ENCODE measurements at regions not wholly inside any gene's neighbourhood (a gene's known extent, or its start where the extent isn't known, plus 50 kb on each side); places are given as distances from the start of the nearest gene placed in this dataset.

GRCh38 chr19:30160426-30160825 lies 211.8 kb upstream of the ZNF536 start:
- Histone ChIP-seq H3K27ac (no peak overlapping the region), H3K27me3 (peaks cover 0 to 16% of the 10 kb centered on the region in 2 donors), H3K36me3 (no peaks in the 10 kb centered on the region), H3K4me1 (no peaks in the 10 kb centered on the region), H3K4me3 (no peak overlapping the region), H3K9me3 (no peaks in the 10 kb centered on the region)
- DNase-seq = no peak
- TF ChIP-seq, protein P1, sequence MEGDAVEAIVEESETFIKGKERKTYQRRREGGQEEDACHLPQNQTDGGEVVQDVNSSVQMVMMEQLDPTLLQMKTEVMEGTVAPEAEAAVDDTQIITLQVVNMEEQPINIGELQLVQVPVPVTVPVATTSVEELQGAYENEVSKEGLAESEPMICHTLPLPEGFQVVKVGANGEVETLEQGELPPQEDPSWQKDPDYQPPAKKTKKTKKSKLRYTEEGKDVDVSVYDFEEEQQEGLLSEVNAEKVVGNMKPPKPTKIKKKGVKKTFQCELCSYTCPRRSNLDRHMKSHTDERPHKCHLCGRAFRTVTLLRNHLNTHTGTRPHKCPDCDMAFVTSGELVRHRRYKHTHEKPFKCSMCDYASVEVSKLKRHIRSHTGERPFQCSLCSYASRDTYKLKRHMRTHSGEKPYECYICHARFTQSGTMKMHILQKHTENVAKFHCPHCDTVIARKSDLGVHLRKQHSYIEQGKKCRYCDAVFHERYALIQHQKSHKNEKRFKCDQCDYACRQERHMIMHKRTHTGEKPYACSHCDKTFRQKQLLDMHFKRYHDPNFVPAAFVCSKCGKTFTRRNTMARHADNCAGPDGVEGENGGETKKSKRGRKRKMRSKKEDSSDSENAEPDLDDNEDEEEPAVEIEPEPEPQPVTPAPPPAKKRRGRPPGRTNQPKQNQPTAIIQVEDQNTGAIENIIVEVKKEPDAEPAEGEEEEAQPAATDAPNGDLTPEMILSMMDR (IDR thresholded peaks at IDR 0.05) = no peak
- ATAC-seq = no peak
- intact Hi-C loops (cut with DNase I) = no loop called here

DNA sequence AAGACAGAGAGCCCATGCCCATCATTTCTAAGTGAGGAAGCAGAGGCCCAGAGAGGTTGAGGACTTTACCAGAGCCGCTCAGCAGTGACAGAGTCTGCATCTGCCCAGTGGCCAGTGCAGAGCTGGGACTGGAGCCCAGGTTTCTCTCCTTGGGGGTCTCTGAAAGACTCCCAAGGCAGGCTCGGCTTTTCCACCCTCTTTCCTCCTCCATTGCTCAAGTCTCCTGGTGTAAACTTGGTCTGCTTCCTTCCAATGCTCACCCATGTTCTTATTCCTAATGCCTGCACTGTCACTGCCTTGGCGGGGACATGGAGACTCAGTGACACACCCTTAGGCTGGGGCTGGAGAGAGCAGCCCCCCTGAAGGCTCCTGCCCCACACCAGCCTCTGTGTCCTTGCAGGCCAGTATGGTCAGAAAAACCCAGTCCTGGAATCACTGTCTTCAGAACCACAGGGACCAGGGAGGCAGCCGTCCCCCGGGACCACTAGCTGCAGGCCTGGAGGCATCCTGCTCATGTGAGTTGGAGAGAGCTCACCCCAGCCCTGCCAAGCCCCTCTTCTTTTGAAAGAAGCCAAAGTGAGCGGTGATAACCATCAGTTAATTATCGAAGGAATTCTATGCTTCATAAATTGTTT lies 211.0 kb upstream of the ZNF536 start:
- Histone ChIP-seq H3K4me1 (no peaks in the 10 kb centered on the region), H3K27me3 (peaks cover 0 to 14% of the 10 kb centered on the region in 2 donors), H3K4me3 (no peak overlapping the region), H3K36me3 (no peaks in the 10 kb centered on the region), H3K27ac (no peak overlapping the region), H3K9me3 (no peaks in the 10 kb centered on the region)
- DNase-seq = no peak
- no peak for ATAC-seq
- TF ChIP-seq, protein P1 (IDR thresholded peaks at IDR 0.05) = no peak
- intact Hi-C loops (cut with DNase I) = no loop called here

- peaks cover 0 to 14% of the 10 kb centered on the region in 2 donors for H3K27me3 ChIP-seq
- no peak overlapping the region for H3K4me3 ChIP-seq
- no peaks in the 10 kb centered on the region for H3K36me3 ChIP-seq
- intact Hi-C loops (cut with DNase I) = no loop called here
- no peaks in the 10 kb centered on the region for H3K9me3 ChIP-seq
- H3K27ac ChIP-seq = no peak overlapping the region
- no peak for ATAC-seq
- TF ChIP-seq, protein P1 (IDR thresholded peaks at IDR 0.05) = no peak
- no peaks in the 10 kb centered on the region for H3K4me1 ChIP-seq
- no peak for DNase-seq
These were observed 210.4 kb upstream of the ZNF536 start for GRCh38 chr19:30161770-30162169.

GRCh38 chr19:30162718-30163117 lies 209.5 kb upstream of the ZNF536 start:
- intact Hi-C loops (cut with DNase I) = no loop called here
- Histone ChIP-seq H3K9me3 (no peaks in the 10 kb centered on the region), H3K36me3 (no peaks in the 10 kb centered on the region), H3K27ac (no peak overlapping the region), H3K4me3 (no peak overlapping the region), H3K4me1 (no peaks in the 10 kb centered on the region), H3K27me3 (peaks cover 0 to 7% of the 10 kb centered on the region in 2 donors)
- ATAC-seq (no peak), DNase-seq (no peak)
- TF ChIP-seq, protein P1 (IDR thresholded peaks at IDR 0.05) = no peak

GRCh38 chr19:30163663-30164062 lies 208.5 kb upstream of the ZNF536 start:
- no peak for DNase-seq
- no peaks in the 10 kb centered on the region for H3K36me3 ChIP-seq
- H3K27me3 ChIP-seq = peaks cover 0 to 7% of the 10 kb centered on the region in 2 donors
- no peak overlapping the region for H3K27ac ChIP-seq
- H3K4me1 ChIP-seq = no peaks in the 10 kb centered on the region
- no peak overlapping the region for H3K4me3 ChIP-seq
- TF ChIP-seq, protein P1 (IDR thresholded peaks at IDR 0.05) = no peak
- no peak for ATAC-seq
- intact Hi-C loops (cut with DNase I) = no loop called here
- no peaks in the 10 kb centered on the region for H3K9me3 ChIP-seq
